ENCODE measurements at regions not wholly inside any gene's neighbourhood (a gene's known extent, or its start where the extent isn't known, plus 50 kb on each side); places are given as distances from the start of the nearest gene placed in this dataset.

DNA sequence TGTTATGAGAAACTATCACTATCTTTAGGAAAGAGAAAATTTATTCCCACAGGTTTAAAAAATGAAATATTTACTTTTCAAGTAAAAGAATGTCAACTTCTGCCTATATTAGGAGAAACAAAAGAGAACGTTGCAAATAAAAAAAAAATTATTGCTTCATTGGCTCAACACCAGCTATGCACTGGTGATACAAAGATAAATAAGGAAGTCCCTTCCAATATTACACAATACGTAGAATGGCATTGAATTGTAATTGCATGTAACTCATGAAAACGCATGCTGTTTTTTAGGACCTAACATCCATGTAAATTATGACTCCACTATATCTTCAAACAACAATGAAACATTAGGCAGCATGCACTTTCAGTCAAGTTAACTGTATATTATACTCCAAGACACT, 56.4 kb upstream of the RERGL start:
- Histone ChIP-seq H3K4me1 (peaks cover 3% of the 10 kb centered on the region), H3K4me3 (no peak overlapping the region), H3K9me3 (no peaks in the 10 kb centered on the region), H3K36me3 (replicated peaks) (no peaks in the 10 kb centered on the region), H3K27me3 (ENCODE audit: low read depth) (no peaks in the 10 kb centered on the region)
- no peak for DNase-seq (ENCODE audit: low spot score in 2 of 2)
- in situ Hi-C loops (cut with MboI; ENCODE audit: low sequenced_read_pairs) = no loop called here

DNA sequence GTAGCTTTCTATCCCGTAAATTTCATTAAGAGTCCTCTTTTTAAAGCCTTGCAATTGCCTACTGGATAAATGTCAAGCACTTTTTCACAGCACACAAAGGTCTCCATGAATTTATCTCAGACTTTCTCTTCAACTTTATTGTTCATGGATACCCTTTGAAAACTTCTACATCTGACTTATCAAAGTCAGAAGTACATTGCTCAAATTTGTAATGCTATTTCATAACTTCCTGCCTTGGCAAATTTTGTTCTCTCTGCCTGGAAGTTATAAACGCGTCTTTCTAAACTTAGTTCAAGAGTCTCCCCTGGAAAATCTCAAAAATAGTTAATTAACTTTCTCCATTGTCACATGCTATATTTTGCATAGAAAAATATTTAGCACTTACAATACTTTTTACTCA, 55.9 kb upstream of the RERGL start:
- Histone ChIP-seq H3K4me1 (peaks cover 7% of the 10 kb centered on the region), H3K4me3 (no peak overlapping the region), H3K36me3 (replicated peaks) (no peaks in the 10 kb centered on the region), H3K27me3 (ENCODE audit: low read depth) (no peaks in the 10 kb centered on the region), H3K9me3 (no peaks in the 10 kb centered on the region)
- in situ Hi-C loops (cut with MboI; ENCODE audit: low sequenced_read_pairs) = no loop called here
- no peak for DNase-seq (ENCODE audit: low spot score in 2 of 2)

DNA sequence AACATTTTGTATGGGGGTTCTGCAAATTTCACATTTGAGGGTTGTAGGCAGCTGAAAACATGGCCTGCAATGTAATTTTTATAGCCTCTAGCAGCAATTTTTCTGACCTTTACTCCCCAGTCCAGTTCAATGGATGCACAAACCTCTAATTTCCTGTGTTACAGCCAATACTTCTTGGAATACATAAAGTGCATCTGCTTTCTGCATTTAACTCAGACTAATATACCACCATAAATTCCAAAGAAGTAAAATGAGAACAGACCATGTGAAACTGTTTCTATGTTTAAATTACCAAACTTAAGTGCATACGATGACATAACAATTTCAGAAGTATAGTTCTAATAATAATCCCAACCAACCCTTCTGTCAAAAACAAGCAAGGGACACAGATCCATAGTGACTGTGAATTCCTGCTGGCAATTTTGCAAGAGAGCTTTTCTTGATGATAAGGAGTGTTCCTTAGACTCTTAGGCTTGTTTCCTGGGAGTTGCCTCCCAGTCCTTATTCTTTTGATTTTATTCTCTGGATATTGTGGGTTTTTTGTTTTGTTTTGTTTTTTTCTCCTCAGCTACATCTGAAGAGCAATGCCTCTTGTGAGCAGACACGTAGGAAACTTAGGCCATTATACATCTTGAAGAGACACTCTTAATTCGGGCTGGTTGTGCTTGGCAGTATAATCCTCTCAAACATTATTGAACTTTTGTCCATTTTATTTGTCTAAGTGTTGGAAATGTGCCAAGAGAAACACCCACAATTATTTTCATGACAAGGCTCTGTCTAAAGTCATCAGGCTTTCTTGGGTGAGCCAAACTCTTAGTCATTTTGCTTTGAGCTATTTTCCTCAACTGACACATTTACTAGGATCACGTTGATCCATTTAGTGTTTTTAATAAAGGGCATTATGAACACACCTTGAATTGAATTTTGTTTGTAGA, 51.3 kb upstream of the RERGL start:
- DNase-seq (ENCODE audit: low spot score in 2 of 2) = peak; percentile 38 to 94
- in situ Hi-C loops (cut with MboI; ENCODE audit: low sequenced_read_pairs) = no loop called here
- no peak overlapping the region for H3K4me3 ChIP-seq
- no peaks in the 10 kb centered on the region for H3K27me3 ChIP-seq (ENCODE audit: low read depth)
- H3K36me3 ChIP-seq (replicated peaks) = no peaks in the 10 kb centered on the region
- H3K9me3 ChIP-seq = no peaks in the 10 kb centered on the region
- H3K4me1 ChIP-seq = peaks cover 15% of the 10 kb centered on the region

- Histone ChIP-seq H3K4me3 (no peak overlapping the region), H3K27me3 (ENCODE audit: low read depth) (no peaks in the 10 kb centered on the region), H3K36me3 (replicated peaks) (no peaks in the 10 kb centered on the region), H3K4me1 (peaks cover 15% of the 10 kb centered on the region), H3K9me3 (no peaks in the 10 kb centered on the region)
- in situ Hi-C loops (cut with MboI; ENCODE audit: low sequenced_read_pairs) = no loop called here
- DNase-seq (ENCODE audit: low spot score in 2 of 2) = peak in 1 of 2 experiments; percentile 49
Observed at GRCh38 chr12:18139989-18140596, 50.1 kb upstream of the RERGL start.
